ENCODE measurements at regions not wholly inside any gene's neighbourhood (a gene's known extent, or its start where the extent isn't known, plus 50 kb on each side); places are given as distances from the start of the nearest gene placed in this dataset.
"Not testable (repeated sequence)": the region's sequence is repeated elsewhere in the genome, so short reads cannot be mapped to it uniquely, and the experiment has no call there.

- no peaks in the 10 kb centered on the region for H3K27me3 ChIP-seq (replicated peaks; ENCODE audit: control insufficient read depth, insufficient read depth, low read length)
- no peak for DNase-seq (ENCODE audit: low read depth)
- H3K4me3 ChIP-seq (ENCODE audit: low read length), result no peak overlapping the region
- H3K4me1 ChIP-seq (ENCODE audit: control insufficient read depth, insufficient read depth, low read length), result no peaks in the 10 kb centered on the region
- no peak overlapping the region for H3K9ac ChIP-seq (ENCODE audit: low read length)
- H3K36me3 ChIP-seq (ENCODE audit: control insufficient read depth, insufficient read depth, low read length, severe bottlenecking), result no peaks in the 10 kb centered on the region
- H3K9me3 ChIP-seq (ENCODE audit: control insufficient read depth, low read length), result no peaks in the 10 kb centered on the region
These were observed 654.6 kb downstream of the SH2D4B start for GRCh38 chr10:81192221-81192788.

GRCh38 chr10:81200801-81201200 lies 663.1 kb downstream of the SH2D4B start:
- no peaks in the 10 kb centered on the region for H3K27me3 ChIP-seq (replicated peaks; ENCODE audit: control insufficient read depth, insufficient read depth, low read length)
- no peaks in the 10 kb centered on the region for H3K36me3 ChIP-seq (ENCODE audit: control insufficient read depth, insufficient read depth, low read length, severe bottlenecking)
- peaks cover 5% of the 10 kb centered on the region for H3K4me1 ChIP-seq (ENCODE audit: control insufficient read depth, insufficient read depth, low read length)
- H3K9me3 ChIP-seq (ENCODE audit: control insufficient read depth, low read length), result no peaks in the 10 kb centered on the region
- H3K4me3 ChIP-seq (ENCODE audit: low read length), result no peak overlapping the region
- no peak overlapping the region for H3K9ac ChIP-seq (ENCODE audit: low read length)
- DNase-seq (ENCODE audit: low read depth), result no peak

GRCh38 chr10:81207359-81207758 lies 667.6 kb upstream of the NRG3 start:
- H3K9ac ChIP-seq (ENCODE audit: low read length); H3K9me3 ChIP-seq (ENCODE audit: control insufficient read depth, low read length); H3K36me3 ChIP-seq (ENCODE audit: control insufficient read depth, insufficient read depth, low read length, severe bottlenecking); DNase-seq (ENCODE audit: low read depth); H3K27me3 ChIP-seq (replicated peaks; ENCODE audit: control insufficient read depth, insufficient read depth, low read length); H3K4me1 ChIP-seq (ENCODE audit: control insufficient read depth, insufficient read depth, low read length); H3K4me3 ChIP-seq (ENCODE audit: low read length): not testable (repeated sequence)

GRCh38 chr10:81213370-81213769 lies 661.6 kb upstream of the NRG3 start:
- Histone ChIP-seq H3K4me1 (ENCODE audit: control insufficient read depth, insufficient read depth, low read length) (peaks cover 10% of the 10 kb centered on the region), H3K27me3 (replicated peaks; ENCODE audit: control insufficient read depth, insufficient read depth, low read length) (no peaks in the 10 kb centered on the region), H3K4me3 (ENCODE audit: low read length) (no peak overlapping the region), H3K9ac (ENCODE audit: low read length) (no peak overlapping the region), H3K9me3 (ENCODE audit: control insufficient read depth, low read length) (no peaks in the 10 kb centered on the region), H3K36me3 (ENCODE audit: control insufficient read depth, insufficient read depth, low read length, severe bottlenecking) (no peaks in the 10 kb centered on the region)
- DNase-seq (ENCODE audit: low read depth), result no peak

- H3K27me3 ChIP-seq (replicated peaks; ENCODE audit: control insufficient read depth, insufficient read depth, low read length), result no peaks in the 10 kb centered on the region
- no peaks in the 10 kb centered on the region for H3K36me3 ChIP-seq (ENCODE audit: control insufficient read depth, insufficient read depth, low read length, severe bottlenecking)
- no peaks in the 10 kb centered on the region for H3K9me3 ChIP-seq (ENCODE audit: control insufficient read depth, low read length)
- DNase-seq (ENCODE audit: low read depth), result no peak
- H3K9ac ChIP-seq (ENCODE audit: low read length), result no peak overlapping the region
- H3K4me3 ChIP-seq (ENCODE audit: low read length), result no peak overlapping the region
- peaks cover 10% of the 10 kb centered on the region for H3K4me1 ChIP-seq (ENCODE audit: control insufficient read depth, insufficient read depth, low read length)
These were observed 659.5 kb upstream of the NRG3 start for GRCh38 chr10:81215498-81215897.

GRCh38 chr10:81216949-81217348 lies 658.0 kb upstream of the NRG3 start:
- Histone ChIP-seq H3K4me3 (ENCODE audit: low read length) (no peak overlapping the region), H3K4me1 (ENCODE audit: control insufficient read depth, insufficient read depth, low read length) (peaks cover 10% of the 10 kb centered on the region), H3K9me3 (ENCODE audit: control insufficient read depth, low read length) (no peaks in the 10 kb centered on the region), H3K9ac (ENCODE audit: low read length) (no peak overlapping the region), H3K36me3 (ENCODE audit: control insufficient read depth, insufficient read depth, low read length, severe bottlenecking) (no peaks in the 10 kb centered on the region), H3K27me3 (replicated peaks; ENCODE audit: control insufficient read depth, insufficient read depth, low read length) (no peaks in the 10 kb centered on the region)
- DNase-seq (ENCODE audit: low read depth), result no peak

- peaks cover 10% of the 10 kb centered on the region for H3K4me1 ChIP-seq (ENCODE audit: control insufficient read depth, insufficient read depth, low read length)
- no peaks in the 10 kb centered on the region for H3K9me3 ChIP-seq (ENCODE audit: control insufficient read depth, low read length)
- no peaks in the 10 kb centered on the region for H3K36me3 ChIP-seq (ENCODE audit: control insufficient read depth, insufficient read depth, low read length, severe bottlenecking)
- no peak overlapping the region for H3K4me3 ChIP-seq (ENCODE audit: low read length)
- no peak for DNase-seq (ENCODE audit: low read depth)
- H3K9ac ChIP-seq (ENCODE audit: low read length), result no peak overlapping the region
- H3K27me3 ChIP-seq (replicated peaks; ENCODE audit: control insufficient read depth, insufficient read depth, low read length), result no peaks in the 10 kb centered on the region
These were observed 656.7 kb upstream of the NRG3 start for GRCh38 chr10:81218307-81218706.

GRCh38 chr10:81219758-81220157 lies 655.2 kb upstream of the NRG3 start:
- Histone ChIP-seq H3K4me1 (ENCODE audit: control insufficient read depth, insufficient read depth, low read length) (peaks cover 10% of the 10 kb centered on the region), H3K9me3 (ENCODE audit: control insufficient read depth, low read length) (no peaks in the 10 kb centered on the region), H3K36me3 (ENCODE audit: control insufficient read depth, insufficient read depth, low read length, severe bottlenecking) (no peaks in the 10 kb centered on the region), H3K9ac (ENCODE audit: low read length) (no peak overlapping the region), H3K27me3 (replicated peaks; ENCODE audit: control insufficient read depth, insufficient read depth, low read length) (no peaks in the 10 kb centered on the region), H3K4me3 (ENCODE audit: low read length) (no peak overlapping the region)
- no peak for DNase-seq (ENCODE audit: low read depth)

GRCh38 chr10:81248886-81249285 lies 626.1 kb upstream of the NRG3 start:
- Histone ChIP-seq H3K4me1 (ENCODE audit: control insufficient read depth, insufficient read depth, low read length) (no peaks in the 10 kb centered on the region), H3K9me3 (ENCODE audit: control insufficient read depth, low read length) (peaks cover 7% of the 10 kb centered on the region), H3K4me3 (ENCODE audit: low read length) (no peak overlapping the region), H3K9ac (ENCODE audit: low read length) (no peak overlapping the region), H3K27me3 (replicated peaks; ENCODE audit: control insufficient read depth, insufficient read depth, low read length) (no peaks in the 10 kb centered on the region), H3K36me3 (ENCODE audit: control insufficient read depth, insufficient read depth, low read length, severe bottlenecking) (no peaks in the 10 kb centered on the region)
- DNase-seq (ENCODE audit: low read depth), result no peak

- Histone ChIP-seq H3K9me3 (ENCODE audit: control insufficient read depth, low read length) (peaks cover 7% of the 10 kb centered on the region), H3K9ac (ENCODE audit: low read length) (no peak overlapping the region), H3K4me1 (ENCODE audit: control insufficient read depth, insufficient read depth, low read length) (no peaks in the 10 kb centered on the region), H3K27me3 (replicated peaks; ENCODE audit: control insufficient read depth, insufficient read depth, low read length) (no peaks in the 10 kb centered on the region), H3K36me3 (ENCODE audit: control insufficient read depth, insufficient read depth, low read length, severe bottlenecking) (no peaks in the 10 kb centered on the region), H3K4me3 (ENCODE audit: low read length) (no peak overlapping the region)
- no peak for DNase-seq (ENCODE audit: low read depth)
These were observed 623.4 kb upstream of the NRG3 start for GRCh38 chr10:81251457-81252115.

GRCh38 chr10:81264991-81265390 lies 610.0 kb upstream of the NRG3 start:
- not testable (repeated sequence) for H3K4me1 ChIP-seq (ENCODE audit: control insufficient read depth, insufficient read depth, low read length); H3K9ac ChIP-seq (ENCODE audit: low read length); H3K4me3 ChIP-seq (ENCODE audit: low read length); H3K27me3 ChIP-seq (replicated peaks; ENCODE audit: control insufficient read depth, insufficient read depth, low read length); H3K36me3 ChIP-seq (ENCODE audit: control insufficient read depth, insufficient read depth, low read length, severe bottlenecking); H3K9me3 ChIP-seq (ENCODE audit: control insufficient read depth, low read length); DNase-seq (ENCODE audit: low read depth)

GRCh38 chr10:81270051-81270450 lies 604.9 kb upstream of the NRG3 start:
- H3K27me3 ChIP-seq (replicated peaks; ENCODE audit: control insufficient read depth, insufficient read depth, low read length), result no peaks in the 10 kb centered on the region
- H3K4me3 ChIP-seq (ENCODE audit: low read length), result no peak overlapping the region
- no peak overlapping the region for H3K9ac ChIP-seq (ENCODE audit: low read length)
- no peaks in the 10 kb centered on the region for H3K9me3 ChIP-seq (ENCODE audit: control insufficient read depth, low read length)
- no peak for DNase-seq (ENCODE audit: low read depth)
- no peaks in the 10 kb centered on the region for H3K4me1 ChIP-seq (ENCODE audit: control insufficient read depth, insufficient read depth, low read length)
- H3K36me3 ChIP-seq (ENCODE audit: control insufficient read depth, insufficient read depth, low read length, severe bottlenecking), result no peaks in the 10 kb centered on the region

Measured in adipocyte (in vitro differentiated cells).